Upper lobe of left lung (tissue), 6 donors: ENCODE measurements at regions not wholly inside any gene's neighbourhood (a gene's known extent, or its start where the extent isn't known, plus 50 kb on each side); places are given as distances from the start of the nearest gene placed in this dataset.

Experiments
- ATAC-seq, 2 donors: fragments of 200-7000 bp; cut with Tn5 transposase; one replicate each; pipeline ENCODE4 v1.9.1; 2022; ENCODE audit warnings: mild to moderate bottlenecking in 2 of 2, moderate library complexity in 2 of 2; ENCODE audit not compliant: low FRiP score in 2 of 2
- DNase-seq, 2 donors: peaks; one replicate each; pipeline ENCODE4 v3.0.0-alpha.2; 2019 to 2020
- H3K27ac ChIP-seq, 4 donors: fragments of 200-600 bp; sonication (generic); one replicate each; pipeline ENCODE4 v1.5.1; 2016 to 2019
- H3K27me3 ChIP-seq, 4 donors: fragments of 200-600 bp; sonication (generic); one replicate each; pipeline ENCODE4 v1.5.1; 2017 to 2019
- H3K36me3 ChIP-seq, 4 donors: fragments of 200-600 bp; sonication (generic); one replicate each; pipeline ENCODE4 v1.5.1; 2016 to 2019
- H3K4me1 ChIP-seq, 4 donors: fragments of 200-600 bp; sonication (generic); one replicate each; pipeline ENCODE4 v1.5.1; 2018 to 2019
- H3K4me3 ChIP-seq, 4 donors: fragments of 200-600 bp; sonication (generic); one replicate each; pipeline ENCODE4 v1.5.1; 2017 to 2019; ENCODE audit warnings: mild to moderate bottlenecking in 2 of 4, moderate library complexity in 1 of 4
- H3K9me3 ChIP-seq, 4 donors: fragments of 200-600 bp; sonication (generic); one replicate each; pipeline ENCODE4 v1.5.1; 2018 to 2019
- EP300 ChIP-seq, 4 donors: sonication (generic); formaldehyde crosslinking; IDR thresholded peaks; one replicate each; pipeline ENCODE4 v1.5.1; 2017; ENCODE audit warnings: antibody characterized with exemption in 4 of 4, control low read depth in 2 of 4
- POLR2A ChIP-seq, 4 donors: fragments of 450-650 bp; IDR thresholded peaks; one replicate each; pipeline ENCODE4 v1.5.1; 2016 to 2017; ENCODE audit warnings: antibody characterized with exemption in 4 of 4, mild to moderate bottlenecking in 2 of 4
- POLR2AphosphoS5 ChIP-seq, 2 donors: sonication (generic); formaldehyde crosslinking; IDR thresholded peaks; one replicate each; pipeline ENCODE4 v1.5.1; 2017; ENCODE audit warnings: antibody characterized with exemption in 2 of 2
- WGBS, 2 donors: methylation state at CpG; one replicate each; pipeline ENCODE4 v1.1.5; 2017 to 2018; 5-methylcytosine and 5-hydroxymethylcytosine counted together
- TF ChIP-seq, protein P1 (sequence below), 6 experiments: fragments of 450-650 bp in 4 of 6; fragments of 200-600 bp in 2 of 6; sonication (generic) in 2 of 6; IDR thresholded peaks; one replicate each; pipeline ENCODE4 v1.5.1; 2016 to 2019; ENCODE audit warnings: antibody characterized with exemption in 6 of 6
- donor health status: DM: no; HTN: no; CAD: no; lungs with moderate emphysema.
- donor health status: DM: no; HTN: yes; CAD: no; lungs with severe emphysema.

DNA sequence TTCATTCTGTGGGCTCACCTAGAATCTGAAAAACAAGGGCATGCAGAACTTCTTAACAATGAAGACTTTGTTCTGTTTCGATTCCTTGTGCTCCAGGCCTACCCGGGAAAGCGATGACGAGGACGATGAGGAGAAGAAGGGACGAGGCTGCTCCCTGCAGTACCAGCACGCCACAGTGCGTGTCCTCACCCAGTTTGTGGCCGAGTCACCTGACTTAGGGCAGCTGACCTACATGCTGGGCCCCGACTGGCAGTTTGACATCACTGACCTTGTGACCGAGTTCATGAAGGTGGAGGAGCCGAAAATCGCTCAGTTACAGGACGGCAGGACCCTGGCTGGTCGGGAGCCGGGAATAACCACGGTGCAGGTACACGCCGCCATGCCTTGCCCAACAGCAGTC is 585.4 kb downstream of the AACS start:
- ATAC-seq (no peak), DNase-seq (peak in 1 of 2 donors; percentile 16)
- WGBS, 2 donors: 87 to 89% methylated on average over 19 of the region's 19 CpGs
- no peak overlapping the region for H3K27ac ChIP-seq
- no peaks in the 10 kb centered on the region for H3K4me1 ChIP-seq
- TF ChIP-seq, protein P1, sequence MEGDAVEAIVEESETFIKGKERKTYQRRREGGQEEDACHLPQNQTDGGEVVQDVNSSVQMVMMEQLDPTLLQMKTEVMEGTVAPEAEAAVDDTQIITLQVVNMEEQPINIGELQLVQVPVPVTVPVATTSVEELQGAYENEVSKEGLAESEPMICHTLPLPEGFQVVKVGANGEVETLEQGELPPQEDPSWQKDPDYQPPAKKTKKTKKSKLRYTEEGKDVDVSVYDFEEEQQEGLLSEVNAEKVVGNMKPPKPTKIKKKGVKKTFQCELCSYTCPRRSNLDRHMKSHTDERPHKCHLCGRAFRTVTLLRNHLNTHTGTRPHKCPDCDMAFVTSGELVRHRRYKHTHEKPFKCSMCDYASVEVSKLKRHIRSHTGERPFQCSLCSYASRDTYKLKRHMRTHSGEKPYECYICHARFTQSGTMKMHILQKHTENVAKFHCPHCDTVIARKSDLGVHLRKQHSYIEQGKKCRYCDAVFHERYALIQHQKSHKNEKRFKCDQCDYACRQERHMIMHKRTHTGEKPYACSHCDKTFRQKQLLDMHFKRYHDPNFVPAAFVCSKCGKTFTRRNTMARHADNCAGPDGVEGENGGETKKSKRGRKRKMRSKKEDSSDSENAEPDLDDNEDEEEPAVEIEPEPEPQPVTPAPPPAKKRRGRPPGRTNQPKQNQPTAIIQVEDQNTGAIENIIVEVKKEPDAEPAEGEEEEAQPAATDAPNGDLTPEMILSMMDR (IDR thresholded peaks at IDR 0.05): no peak
- TF ChIP-seq POLR2AphosphoS5 (IDR thresholded peaks at IDR 0.05) (no peak), POLR2A (IDR thresholded peaks at IDR 0.05) (no peak), EP300 (IDR thresholded peaks at IDR 0.05) (no peak)
- no peak overlapping the region for H3K4me3 ChIP-seq
- no peaks in the 10 kb centered on the region for H3K36me3 ChIP-seq
- no peaks in the 10 kb centered on the region for H3K9me3 ChIP-seq
- H3K27me3 ChIP-seq: no peaks in the 10 kb centered on the region

DNA sequence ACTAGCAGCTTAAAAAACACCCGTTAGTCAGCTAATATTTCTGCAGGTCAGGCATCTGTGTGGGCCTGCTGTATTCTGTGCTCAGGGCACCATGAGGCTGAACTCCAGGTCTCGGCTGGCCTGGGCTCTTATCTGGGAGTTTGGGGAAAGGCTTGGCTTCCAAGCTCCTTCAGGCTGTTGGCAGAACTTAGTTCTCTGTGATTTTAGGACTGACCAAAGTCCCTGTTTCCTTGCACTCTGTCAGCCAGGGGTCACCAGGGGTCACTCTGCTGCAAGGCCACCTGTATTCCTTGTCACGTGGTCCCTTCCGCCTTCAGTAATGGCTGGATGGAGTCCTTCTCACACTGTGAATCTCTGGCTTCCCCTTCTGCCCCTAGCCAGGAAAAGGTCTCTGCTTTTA is 586.4 kb downstream of the AACS start:
- H3K9me3 ChIP-seq: no peaks in the 10 kb centered on the region
- H3K36me3 ChIP-seq: no peaks in the 10 kb centered on the region
- ATAC-seq (no peak), DNase-seq (no peak)
- H3K27ac ChIP-seq: no peak overlapping the region
- TF ChIP-seq POLR2AphosphoS5 (IDR thresholded peaks at IDR 0.05) (no peak), EP300 (IDR thresholded peaks at IDR 0.05) (no peak), POLR2A (IDR thresholded peaks at IDR 0.05) (no peak)
- TF ChIP-seq, protein P1 (IDR thresholded peaks at IDR 0.05): no peak
- WGBS, 2 donors: 72 to 74% methylated on average over 4 of the region's 4 CpGs
- H3K27me3 ChIP-seq: no peaks in the 10 kb centered on the region
- H3K4me3 ChIP-seq: no peak overlapping the region
- no peaks in the 10 kb centered on the region for H3K4me1 ChIP-seq

DNA sequence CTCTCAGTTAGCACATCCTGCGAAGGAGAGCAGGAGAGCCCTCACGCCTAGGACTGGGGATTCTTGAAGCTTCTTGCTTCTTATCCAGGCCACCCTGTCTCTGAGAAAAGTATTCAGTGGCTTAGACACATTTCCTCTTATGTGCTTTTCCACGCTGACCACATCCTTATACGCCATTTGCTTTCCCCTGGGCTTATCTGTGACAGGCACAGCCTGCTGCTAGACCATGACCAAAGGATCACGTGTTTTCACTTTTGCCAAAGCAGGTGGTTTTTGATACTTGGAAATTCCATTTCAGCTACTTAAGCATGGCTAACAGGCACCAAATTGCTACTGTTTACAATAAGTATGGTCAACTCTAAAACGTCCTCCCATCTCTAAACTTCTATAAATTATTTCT is 587.4 kb downstream of the AACS start:
- no peaks in the 10 kb centered on the region for H3K9me3 ChIP-seq
- 56 to 58% methylated on average over 6 of the region's 6 CpGs for WGBS, 2 donors
- H3K27ac ChIP-seq: no peak overlapping the region
- ATAC-seq (no peak), DNase-seq (no peak)
- H3K27me3 ChIP-seq: no peaks in the 10 kb centered on the region
- H3K4me1 ChIP-seq: no peaks in the 10 kb centered on the region
- no peaks in the 10 kb centered on the region for H3K36me3 ChIP-seq
- TF ChIP-seq, protein P1 (IDR thresholded peaks at IDR 0.05): no peak
- TF ChIP-seq POLR2AphosphoS5 (IDR thresholded peaks at IDR 0.05): no peak
- no peak for TF ChIP-seq POLR2A (IDR thresholded peaks at IDR 0.05)
- no peak for TF ChIP-seq EP300 (IDR thresholded peaks at IDR 0.05)
- no peak overlapping the region for H3K4me3 ChIP-seq

DNA sequence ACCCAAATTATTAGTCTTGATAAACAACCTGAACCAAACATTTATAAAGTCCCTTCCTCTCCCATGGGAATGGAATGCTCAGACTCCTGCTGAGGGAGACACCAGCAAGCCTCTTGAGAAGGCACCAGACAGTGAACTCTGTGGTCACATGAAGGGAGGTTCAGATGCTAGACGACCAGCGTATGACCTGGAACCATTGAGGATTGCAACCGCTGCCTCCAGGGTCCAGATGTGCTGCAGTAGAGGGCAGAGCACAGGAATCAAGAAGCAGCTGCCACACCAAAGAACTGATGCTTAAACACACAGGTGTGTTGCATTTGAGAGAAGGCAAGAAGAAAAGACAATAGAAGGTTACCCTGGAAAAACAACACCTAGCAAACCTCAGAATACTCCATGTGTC is 592.4 kb downstream of the AACS start:
- H3K4me1 ChIP-seq: no peaks in the 10 kb centered on the region
- no peaks in the 10 kb centered on the region for H3K9me3 ChIP-seq
- 84 to 89% methylated on average over 3 of the region's 3 CpGs for WGBS, 2 donors
- no peak overlapping the region for H3K27ac ChIP-seq
- ATAC-seq: peak in 1 of 2 donors; percentile 31
- no peak overlapping the region for H3K4me3 ChIP-seq
- DNase-seq: no peak
- no peaks in the 10 kb centered on the region for H3K27me3 ChIP-seq
- H3K36me3 ChIP-seq: no peaks in the 10 kb centered on the region
- TF ChIP-seq POLR2AphosphoS5 (IDR thresholded peaks at IDR 0.05) (no peak), POLR2A (IDR thresholded peaks at IDR 0.05) (no peak), EP300 (IDR thresholded peaks at IDR 0.05) (no peak)
- TF ChIP-seq, protein P1 (IDR thresholded peaks at IDR 0.05): no peak

DNA sequence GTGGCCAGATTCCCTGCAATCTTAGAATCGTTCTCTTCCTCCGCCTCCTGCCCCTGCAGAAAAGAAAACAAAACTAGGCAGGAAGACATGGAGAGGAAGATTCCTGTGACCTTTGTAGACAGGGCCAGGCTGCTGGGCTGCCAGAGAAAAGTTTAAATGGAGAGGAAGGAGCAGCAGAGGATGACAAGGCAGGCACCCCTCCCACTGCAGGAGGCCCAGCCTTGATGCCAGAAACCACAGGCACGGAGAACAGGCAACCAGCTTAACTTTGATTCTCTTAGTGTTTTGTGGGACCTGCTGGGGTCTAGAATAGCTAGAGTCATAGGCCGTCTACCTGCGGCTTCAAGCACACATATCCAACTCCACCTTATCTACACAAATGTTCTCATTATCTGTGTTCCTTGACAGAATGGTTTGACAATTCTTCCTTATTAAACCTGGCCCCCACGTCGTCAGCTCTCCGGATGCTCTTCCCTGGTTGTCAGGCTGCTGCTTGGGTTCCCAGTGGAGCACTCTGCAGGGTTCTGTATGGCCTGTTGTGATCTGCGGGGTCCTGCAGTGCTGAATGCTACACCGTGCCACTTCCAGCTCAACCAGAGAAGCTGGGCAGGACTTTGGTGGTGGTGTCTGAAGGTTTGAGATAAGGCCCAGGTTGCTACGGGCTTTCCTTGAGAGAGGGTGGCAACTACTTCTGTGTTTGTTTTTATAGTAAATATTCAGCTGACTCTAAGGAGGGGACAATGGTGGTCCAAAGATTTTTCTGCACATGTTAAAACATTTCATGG is 609.5 kb downstream of the AACS start:
- Histone ChIP-seq H3K9me3 (no peaks in the 10 kb centered on the region), H3K4me1 (no peaks in the 10 kb centered on the region), H3K36me3 (no peaks in the 10 kb centered on the region), H3K4me3 (no peak overlapping the region), H3K27ac (no peak overlapping the region), H3K27me3 (no peaks in the 10 kb centered on the region)
- 62 to 64% methylated on average over 9 to 11 of the region's 11 CpGs for WGBS, 2 donors
- no peak for DNase-seq
- TF ChIP-seq, protein P1 (IDR thresholded peaks at IDR 0.05): no peak
- TF ChIP-seq EP300 (IDR thresholded peaks at IDR 0.05): no peak
- TF ChIP-seq POLR2AphosphoS5 (IDR thresholded peaks at IDR 0.05): no peak
- ATAC-seq: no peak
